H9 (cell line): ENCODE measurements at regions not wholly inside any gene's neighbourhood (a gene's known extent, or its start where the extent isn't known, plus 50 kb on each side); places are given as distances from the start of the nearest gene placed in this dataset.

ENCODE experiments used
- DNase-seq: peaks from one replicate; pipeline ENCODE4 v3.0.0-alpha.2; 2017
- H2AFZ ChIP-seq: one replicate; pipeline ENCODE4 v1.6.1; 2013; ENCODE audit warnings: mild to moderate bottlenecking, low read length, control low read depth, moderate library complexity
- H2AK5ac ChIP-seq: 2 replicates; pipeline ENCODE4 v1.6.1; 2013; ENCODE audit warnings: low read length, control low read depth, mixed read lengths; ENCODE audit not compliant: insufficient read length
- H2BK120ac ChIP-seq: one replicate; pipeline ENCODE4 v1.6.1; 2013; ENCODE audit warnings: low read depth, mild to moderate bottlenecking, low read length, control low read depth, inconsistent platforms; ENCODE audit not compliant: poor library complexity, severe bottlenecking
- H2BK12ac ChIP-seq: 2 replicates; pipeline ENCODE4 v1.6.1; 2013; ENCODE audit warnings: low read length, control low read depth, mixed read lengths, low read depth; ENCODE audit not compliant: insufficient read length
- H2BK15ac ChIP-seq: 2 replicates; pipeline ENCODE4 v1.6.1; 2013; ENCODE audit warnings: low read depth, low read length, control low read depth
- H2BK20ac ChIP-seq: one replicate; pipeline ENCODE4 v1.6.1; 2013; ENCODE audit warnings: low read depth, mild to moderate bottlenecking, low read length, control low read depth, inconsistent platforms; ENCODE audit not compliant: poor library complexity, severe bottlenecking
- H2BK5ac ChIP-seq: 2 replicates; pipeline ENCODE4 v1.6.1; 2013; ENCODE audit warnings: low read length, control low read depth, mixed read lengths; ENCODE audit not compliant: insufficient read length
- H3K14ac ChIP-seq: 2 replicates; pipeline ENCODE4 v1.6.1; 2013; ENCODE audit warnings: low read length, control low read depth; ENCODE audit not compliant: insufficient read depth
- H3K18ac ChIP-seq: 2 replicates; pipeline ENCODE4 v1.6.1; 2013; ENCODE audit warnings: low read depth, mild to moderate bottlenecking, mixed read lengths, low read length, control low read depth; ENCODE audit not compliant: insufficient read length
- H3K23ac ChIP-seq: 2 replicates; pipeline ENCODE4 v1.6.1; 2013; ENCODE audit warnings: low read length, control low read depth, mixed read lengths, low read depth; ENCODE audit not compliant: insufficient read length
- H3K23me2 ChIP-seq: 2 replicates; pipeline ENCODE4 v1.6.1; 2013; ENCODE audit warnings: low read depth, mild to moderate bottlenecking, mixed read lengths, low read length, control low read depth; ENCODE audit not compliant: insufficient read length, poor library complexity, severe bottlenecking
- H3K27ac ChIP-seq: 2 replicates; pipeline ENCODE4 v1.5.1; 2013; ENCODE audit warnings: low read length, control low read depth, mixed read lengths, low read depth; ENCODE audit not compliant: insufficient read length
- H3K27me3 ChIP-seq: 2 replicates; pipeline ENCODE4 v1.6.1; 2013; ENCODE audit warnings: low read length, control low read depth, inconsistent platforms; ENCODE audit not compliant: insufficient read depth
- H3K4ac ChIP-seq: 2 replicates; pipeline ENCODE4 v1.6.1; 2013; ENCODE audit warnings: low read depth, mild to moderate bottlenecking, control low read depth, inconsistent platforms, low read length, moderate library complexity
- H3K4me1 ChIP-seq: 2 replicates; pipeline ENCODE4 v1.6.1; 2013; ENCODE audit warnings: low read length, control low read depth, inconsistent platforms; ENCODE audit not compliant: insufficient read depth
- H3K4me2 ChIP-seq: 2 replicates; pipeline ENCODE4 v1.6.1; 2013; ENCODE audit warnings: low read length, control low read depth, mixed read lengths; ENCODE audit not compliant: insufficient read length, insufficient read depth
- H3K56ac ChIP-seq: 2 replicates; pipeline ENCODE4 v1.6.1; 2013; ENCODE audit warnings: low read depth, mild to moderate bottlenecking, mixed read lengths, low read length, control low read depth; ENCODE audit not compliant: insufficient read length
- H3K79me1 ChIP-seq: 2 replicates; pipeline ENCODE4 v1.6.1; 2013; ENCODE audit warnings: low read depth, mild to moderate bottlenecking, moderate library complexity, low read length, control low read depth, inconsistent platforms; ENCODE audit not compliant: insufficient read depth, poor library complexity, severe bottlenecking
- H3K79me2 ChIP-seq: 2 replicates; pipeline ENCODE4 v1.6.1; 2013; ENCODE audit warnings: low read length, control low read depth, inconsistent platforms; ENCODE audit not compliant: insufficient read depth
- H3K9ac ChIP-seq: 2 replicates; pipeline ENCODE4 v1.6.1; 2013; ENCODE audit warnings: low read length, control low read depth, mixed read lengths; ENCODE audit not compliant: insufficient read length; ENCODE audit errors: extremely low read depth
- H3K9me3 ChIP-seq: one replicate; pipeline ENCODE4 v1.6.1; 2013; ENCODE audit warnings: low read depth, low read length, inconsistent platforms; ENCODE audit not compliant: control insufficient read depth
- H3T11ph ChIP-seq: one replicate; pipeline ENCODE4 v1.6.1; 2013; ENCODE audit warnings: mild to moderate bottlenecking, low read length, control low read depth, inconsistent platforms
- H4K20me1 ChIP-seq: one replicate; pipeline ENCODE4 v1.6.1; 2013; ENCODE audit not compliant: control insufficient read depth, insufficient read length, insufficient read depth
- H4K5ac ChIP-seq: 2 replicates; pipeline ENCODE4 v1.6.1; 2013; ENCODE audit warnings: low read depth, mild to moderate bottlenecking, mixed read lengths, low read length, control low read depth; ENCODE audit not compliant: insufficient read length
- H4K8ac ChIP-seq: replicated peaks from 2 replicates; pipeline ENCODE4 v1.6.1; 2013; ENCODE audit warnings: low read length, control low read depth, mixed read lengths, low read depth; ENCODE audit not compliant: insufficient read length
- H4K91ac ChIP-seq: 2 replicates; pipeline ENCODE4 v1.6.1; 2013; ENCODE audit warnings: low read depth, mild to moderate bottlenecking, moderate library complexity, mixed read lengths, low read length, control low read depth; ENCODE audit not compliant: insufficient read length
- H3K27ac Mint-ChIP-seq, 3 experiments: 2 replicates in 2 of 3; 3 replicates in 1 of 3; pipeline ENCODE4 v1.8.0; 2020 to 2021; ENCODE audit warnings: mixed read lengths in 3 of 3, mild to moderate bottlenecking in 1 of 3, moderate library complexity in 1 of 3
- H3K27me3 Mint-ChIP-seq: 2 replicates; pipeline ENCODE4 v1.8.0; 2021; ENCODE audit warnings: low read depth, mild to moderate bottlenecking, moderate library complexity, mixed read lengths
- H3K36me3 Mint-ChIP-seq, 3 experiments: 2 replicates in 2 of 3; 3 replicates in 1 of 3; pipeline ENCODE4 v1.8.0; 2020 to 2021; ENCODE audit warnings: low read depth in 3 of 3, mixed read lengths in 3 of 3; ENCODE audit not compliant: insufficient read depth in 1 of 3
- H3K4me1 Mint-ChIP-seq, 2 experiments: 2 replicates each; pipeline ENCODE4 v1.8.0; 2020; ENCODE audit warnings: mixed read lengths in 2 of 2
- H3K4me3 Mint-ChIP-seq, 2 experiments: 2 replicates in 1 of 2; 3 replicates in 1 of 2; pipeline ENCODE4 v1.8.0; 2020 to 2021; ENCODE audit warnings: mild to moderate bottlenecking in 2 of 2, mixed read lengths in 2 of 2, moderate library complexity in 1 of 2
- H3K9me3 Mint-ChIP-seq, 2 experiments: 2 replicates in 1 of 2; 3 replicates in 1 of 2; pipeline ENCODE4 v1.8.0; 2020; ENCODE audit warnings: mild to moderate bottlenecking in 2 of 2, mixed read lengths in 2 of 2, moderate library complexity in 1 of 2
- WGBS: extraction: QIAGEN DNeasy Blood & Tissue Kit; methylation state at CpG from one replicate; pipeline ENCODE4 v1.1.7; 2013; ENCODE audit warnings: missing lambda C conversion rate, low lambda C conversion rate, mixed read lengths; ENCODE audit not compliant: insufficient read length; ENCODE audit errors: extremely low coverage; 5-methylcytosine and 5-hydroxymethylcytosine counted together
- TF ChIP-seq, protein P1 (sequence below): fragments of 200-600 bp; sonication (generic); conservative IDR thresholded peaks from 3 replicates; pipeline ENCODE4 v1.8.0; 2021; ENCODE audit warnings: antibody characterized with exemption, mild to moderate bottlenecking

DNA sequence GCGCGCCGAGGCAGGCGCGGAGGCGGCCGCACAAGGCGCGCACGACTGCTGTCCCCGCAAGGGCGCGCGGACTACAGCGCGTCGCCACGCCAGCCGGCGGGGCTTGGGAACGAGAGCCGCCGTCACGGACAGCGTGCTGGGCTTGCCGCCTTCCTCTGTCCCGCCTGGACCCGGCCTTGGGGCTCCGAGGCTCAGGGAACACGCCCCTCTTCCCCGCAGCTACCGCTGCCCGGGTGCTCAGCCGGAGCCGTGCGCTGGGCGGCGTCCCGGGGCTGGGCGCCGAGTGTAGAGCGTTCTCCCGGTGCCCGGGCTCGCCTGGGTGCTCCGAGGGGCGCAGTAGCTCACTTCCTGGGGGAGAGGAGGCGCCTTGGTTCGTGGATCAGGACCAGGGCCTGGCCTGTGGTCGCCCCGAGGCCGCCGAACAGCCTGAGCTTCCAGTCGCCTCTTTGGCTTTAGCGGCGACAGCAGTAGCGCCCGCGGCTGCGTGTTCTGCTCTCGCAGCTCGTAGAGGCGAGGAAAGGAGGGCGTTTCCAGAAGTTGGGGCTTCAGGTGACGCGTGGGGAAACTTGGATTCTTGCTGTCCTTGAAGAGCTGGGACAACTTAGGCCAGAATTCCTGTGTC is 226.7 kb upstream of the C2CD4B start:
- H2AFZ ChIP-seq = no peak overlapping the region
- H3K79me2 ChIP-seq = no peaks in the 10 kb centered on the region
- no peak overlapping the region for H3K18ac ChIP-seq
- H4K8ac ChIP-seq = no peak overlapping the region
- Mint-ChIP-seq H3K4me1 (peaks cover 12 to 17% of the 10 kb centered on the region in 2 experiments), H3K4me3 (peak overlapping the region; percentile 95 to 97), H3K36me3 (no peaks in the 10 kb centered on the region; a peak in 1 of 7 replicates), H3K27me3 (peaks cover 17% of the 10 kb centered on the region), H3K9me3 (no peaks in the 10 kb centered on the region), H3K27ac (no peak overlapping the region)
- no peak overlapping the region for H3K23ac ChIP-seq
- H3K56ac ChIP-seq = no peak overlapping the region
- no peaks in the 10 kb centered on the region for H3K9me3 ChIP-seq
- H2BK20ac ChIP-seq = no peak overlapping the region
- H3K27ac ChIP-seq = no peak overlapping the region
- no peak overlapping the region for H3K4ac ChIP-seq
- peaks cover 16% of the 10 kb centered on the region for H3K23me2 ChIP-seq
- no peak overlapping the region for H2BK5ac ChIP-seq
- DNase-seq = peak; percentile 44
- no peak overlapping the region for H3T11ph ChIP-seq
- no peaks in the 10 kb centered on the region for H3K79me1 ChIP-seq
- TF ChIP-seq, protein P1, sequence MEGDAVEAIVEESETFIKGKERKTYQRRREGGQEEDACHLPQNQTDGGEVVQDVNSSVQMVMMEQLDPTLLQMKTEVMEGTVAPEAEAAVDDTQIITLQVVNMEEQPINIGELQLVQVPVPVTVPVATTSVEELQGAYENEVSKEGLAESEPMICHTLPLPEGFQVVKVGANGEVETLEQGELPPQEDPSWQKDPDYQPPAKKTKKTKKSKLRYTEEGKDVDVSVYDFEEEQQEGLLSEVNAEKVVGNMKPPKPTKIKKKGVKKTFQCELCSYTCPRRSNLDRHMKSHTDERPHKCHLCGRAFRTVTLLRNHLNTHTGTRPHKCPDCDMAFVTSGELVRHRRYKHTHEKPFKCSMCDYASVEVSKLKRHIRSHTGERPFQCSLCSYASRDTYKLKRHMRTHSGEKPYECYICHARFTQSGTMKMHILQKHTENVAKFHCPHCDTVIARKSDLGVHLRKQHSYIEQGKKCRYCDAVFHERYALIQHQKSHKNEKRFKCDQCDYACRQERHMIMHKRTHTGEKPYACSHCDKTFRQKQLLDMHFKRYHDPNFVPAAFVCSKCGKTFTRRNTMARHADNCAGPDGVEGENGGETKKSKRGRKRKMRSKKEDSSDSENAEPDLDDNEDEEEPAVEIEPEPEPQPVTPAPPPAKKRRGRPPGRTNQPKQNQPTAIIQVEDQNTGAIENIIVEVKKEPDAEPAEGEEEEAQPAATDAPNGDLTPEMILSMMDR = peak; percentile 34; the same call in 2 of the 3 replicates
- no peak overlapping the region for H2BK120ac ChIP-seq
- H3K9ac ChIP-seq = no peak overlapping the region
- peak overlapping the region; percentile 68 for H3K4me2 ChIP-seq
- no peak overlapping the region for H2BK15ac ChIP-seq
- no peak overlapping the region for H2BK12ac ChIP-seq
- H3K4me1 ChIP-seq = no peaks in the 10 kb centered on the region
- no CpG with 5 or more reads among the region's 66 CpGs for WGBS
- H4K20me1 ChIP-seq = no peaks in the 10 kb centered on the region
- H4K5ac ChIP-seq = no peak overlapping the region
- no peak overlapping the region for H2AK5ac ChIP-seq
- H4K91ac ChIP-seq = no peak overlapping the region
- no peaks in the 10 kb centered on the region; the same call in 1 of the 2 replicates for H3K27me3 ChIP-seq
- no peak overlapping the region for H3K14ac ChIP-seq
